NT2/D1 (cell line): ENCODE measurements at regions not wholly inside any gene's neighbourhood (a gene's known extent, or its start where the extent isn't known, plus 50 kb on each side); places are given as distances from the start of the nearest gene placed in this dataset.
"Not testable (repeated sequence)": the region's sequence is repeated elsewhere in the genome, so short reads cannot be mapped to it uniquely, and the experiment has no call there.

Experiments used
- SUZ12 ChIP-seq: IDR thresholded peaks from 2 replicates; pipeline ENCODE4 v1.6.1; 2011; ENCODE audit not compliant: insufficient read length, insufficient read depth; ENCODE audit errors: extremely low read depth
- YY1 ChIP-seq: IDR thresholded peaks from 2 replicates; pipeline ENCODE4 v1.6.1; 2011; ENCODE audit not compliant: insufficient read length, insufficient read depth
- ZNF274 ChIP-seq: IDR thresholded peaks from 2 replicates; pipeline ENCODE4 v1.6.1; 2011; ENCODE audit warnings: mild to moderate bottlenecking, low read depth, low read length

- not testable (repeated sequence) for TF ChIP-seq YY1, ZNF274, SUZ12
Measured at GRCh38 chr2:144760939-144761338, 241.0 kb upstream of the ZEB2 start.
